GM12874 (cell line): ENCODE measurements at regions not wholly inside any gene's neighbourhood (a gene's known extent, or its start where the extent isn't known, plus 50 kb on each side); places are given as distances from the start of the nearest gene placed in this dataset.

Experiments
- CTCF ChIP-seq: IDR thresholded peaks from 2 replicates; pipeline ENCODE4 v1.5.1; 2011; ENCODE audit warnings: low read depth, mild to moderate bottlenecking, control low read depth, low read length, moderate library complexity; ENCODE audit not compliant: insufficient read depth

DNA sequence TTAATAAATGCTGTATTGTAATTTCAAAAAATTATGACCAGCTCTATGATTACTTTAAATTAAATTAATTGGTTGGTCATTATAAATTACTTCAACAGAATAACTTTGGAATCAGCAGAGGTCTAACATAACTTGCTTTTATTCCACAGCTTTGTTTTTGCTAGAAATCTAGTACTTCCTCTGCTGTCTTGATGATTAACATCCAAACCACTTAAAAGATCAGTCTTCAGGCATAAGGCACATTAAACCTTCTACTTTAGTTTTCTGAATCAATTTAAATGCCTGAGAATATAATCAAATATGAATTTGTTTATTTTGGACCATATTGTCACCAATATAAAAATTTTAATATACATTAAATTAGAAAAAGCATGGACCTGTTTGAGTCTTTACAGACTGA is 465.3 kb downstream of the ARL4A start:
- no peak for TF ChIP-seq CTCF

- TF ChIP-seq CTCF: no peak
These were observed 465.8 kb downstream of the ARL4A start for GRCh38 chr7:13153266-13153665.

- TF ChIP-seq CTCF: no peak
These were observed 466.3 kb downstream of the ARL4A start for GRCh38 chr7:13153742-13154141.

GRCh38 chr7:13155188-13155587 is 467.8 kb downstream of the ARL4A start:
- no peak for TF ChIP-seq CTCF

DNA sequence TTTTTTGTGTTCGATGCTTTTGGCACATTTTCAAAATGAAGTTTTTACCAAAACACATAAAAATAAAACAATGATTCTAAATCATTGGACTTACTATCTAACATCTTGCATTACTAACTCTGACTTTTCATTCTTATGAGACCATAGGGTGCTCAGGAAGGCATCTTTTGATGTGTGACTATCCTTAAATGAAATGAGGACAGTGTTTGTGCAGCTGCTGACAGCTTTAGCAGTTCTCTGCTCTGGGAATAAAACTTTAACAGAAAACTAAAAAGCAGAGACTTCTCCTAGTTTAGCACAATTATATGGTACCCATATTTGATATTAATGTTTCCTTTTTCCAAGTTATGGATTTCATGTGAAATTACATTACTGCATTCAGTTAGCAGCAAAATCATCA is 471.6 kb downstream of the ARL4A start:
- no peak for TF ChIP-seq CTCF

GRCh38 chr7:13159467-13160184 is 472.2 kb downstream of the ARL4A start:
- no peak for TF ChIP-seq CTCF

- no peak for TF ChIP-seq CTCF
These were observed 473.7 kb downstream of the ARL4A start for GRCh38 chr7:13161125-13161524.
